Parathyroid adenoma (tissue), 2 donors: ENCODE measurements at regions not wholly inside any gene's neighbourhood (a gene's known extent, or its start where the extent isn't known, plus 50 kb on each side); places are given as distances from the start of the nearest gene placed in this dataset.

Experiments used
- H2AFZ ChIP-seq: fragments of 300-600 bp; sonication (generic); one replicate; pipeline ENCODE4 v1.7.0; 2017; ENCODE audit warnings: antibody characterized with exemption, mild to moderate bottlenecking
- H3K27ac ChIP-seq: fragments of 300-600 bp; sonication (generic); one replicate; pipeline ENCODE4 v1.7.0; 2017
- H3K27me3 ChIP-seq: fragments of 300-600 bp; sonication (generic); one replicate; pipeline ENCODE4 v1.7.0; 2017; ENCODE audit warnings: low read length; ENCODE audit not compliant: control insufficient read depth, insufficient read depth
- H3K36me3 ChIP-seq: fragments of 300-600 bp; sonication (generic); one replicate; pipeline ENCODE4 v1.7.0; 2017; ENCODE audit warnings: low read length; ENCODE audit not compliant: control insufficient read depth, insufficient read depth
- H3K4me1 ChIP-seq: fragments of 300-600 bp; sonication (generic); one replicate; pipeline ENCODE4 v1.7.0; 2017; ENCODE audit warnings: control low read depth
- H3K4me2 ChIP-seq: fragments of 300-600 bp; sonication (generic); one replicate; pipeline ENCODE4 v1.7.0; 2017; ENCODE audit warnings: low read length
- H3K4me3 ChIP-seq: fragments of 300-600 bp; sonication (generic); one replicate; pipeline ENCODE4 v1.7.0; 2017; ENCODE audit warnings: low read depth, low read length
- H3K79me2 ChIP-seq: fragments of 300-600 bp; sonication (generic); one replicate; pipeline ENCODE4 v1.7.0; 2017; ENCODE audit warnings: control low read depth
- H3K9ac ChIP-seq: fragments of 300-600 bp; sonication (generic); one replicate; pipeline ENCODE4 v1.7.0; 2017; ENCODE audit warnings: mild to moderate bottlenecking
- H3K9me3 ChIP-seq: fragments of 300-600 bp; sonication (generic); one replicate; pipeline ENCODE4 v1.7.0; 2017; ENCODE audit warnings: low read length; ENCODE audit not compliant: control insufficient read depth
- TF ChIP-seq, protein P1 (sequence below): fragments of 300-600 bp; sonication (generic); IDR thresholded peaks from one replicate; pipeline ENCODE4 v1.7.0; 2017; ENCODE audit warnings: antibody characterized with exemption, mild to moderate bottlenecking
- donor health status: primary hyperparathyroidism.

DNA sequence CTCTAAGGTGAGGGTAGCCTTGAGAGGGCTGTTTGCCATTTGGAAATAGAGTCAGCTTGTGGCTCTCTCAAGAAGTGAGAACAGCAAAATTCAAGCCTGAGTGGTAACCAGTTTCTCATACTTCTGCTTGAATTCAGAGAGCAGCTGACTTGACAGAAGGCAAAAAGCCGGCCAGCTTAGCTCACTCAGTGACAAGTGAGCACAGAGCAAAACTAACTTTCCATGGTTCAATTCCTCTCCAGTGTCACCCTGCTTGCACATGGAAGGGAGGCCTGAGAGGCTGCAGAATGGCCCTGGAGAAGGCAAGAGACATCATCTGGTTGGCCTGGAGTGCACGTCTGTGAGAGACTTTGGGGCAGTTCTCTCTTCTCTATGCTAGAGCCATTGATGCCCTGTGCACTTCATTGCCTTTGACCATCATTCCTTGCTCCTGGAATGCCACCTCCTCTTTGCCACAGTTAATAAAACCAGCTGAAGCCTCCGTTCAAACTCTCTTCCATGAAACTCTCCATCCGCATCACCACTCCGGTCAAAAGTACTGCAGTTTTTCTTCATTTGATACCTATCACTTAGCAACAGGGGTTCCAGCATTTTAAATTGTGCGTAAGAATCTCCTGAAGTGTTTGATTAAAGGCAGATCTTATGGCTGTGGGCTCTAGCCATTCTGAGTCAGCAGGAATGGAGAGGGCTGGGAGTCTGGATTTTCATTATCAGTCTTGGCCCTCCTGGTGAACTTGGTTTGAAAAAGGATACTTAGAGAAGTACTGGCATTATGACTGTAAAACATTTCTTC is 69.8 kb upstream of the PIK3CG start:
- H3K9ac ChIP-seq = no peak overlapping the region
- peak overlapping the region; percentile 34 for H2AFZ ChIP-seq
- H3K4me2 ChIP-seq = no peak overlapping the region
- H3K27ac ChIP-seq = no peak overlapping the region
- H3K27me3 ChIP-seq = no peaks in the 10 kb centered on the region
- TF ChIP-seq, protein P1, sequence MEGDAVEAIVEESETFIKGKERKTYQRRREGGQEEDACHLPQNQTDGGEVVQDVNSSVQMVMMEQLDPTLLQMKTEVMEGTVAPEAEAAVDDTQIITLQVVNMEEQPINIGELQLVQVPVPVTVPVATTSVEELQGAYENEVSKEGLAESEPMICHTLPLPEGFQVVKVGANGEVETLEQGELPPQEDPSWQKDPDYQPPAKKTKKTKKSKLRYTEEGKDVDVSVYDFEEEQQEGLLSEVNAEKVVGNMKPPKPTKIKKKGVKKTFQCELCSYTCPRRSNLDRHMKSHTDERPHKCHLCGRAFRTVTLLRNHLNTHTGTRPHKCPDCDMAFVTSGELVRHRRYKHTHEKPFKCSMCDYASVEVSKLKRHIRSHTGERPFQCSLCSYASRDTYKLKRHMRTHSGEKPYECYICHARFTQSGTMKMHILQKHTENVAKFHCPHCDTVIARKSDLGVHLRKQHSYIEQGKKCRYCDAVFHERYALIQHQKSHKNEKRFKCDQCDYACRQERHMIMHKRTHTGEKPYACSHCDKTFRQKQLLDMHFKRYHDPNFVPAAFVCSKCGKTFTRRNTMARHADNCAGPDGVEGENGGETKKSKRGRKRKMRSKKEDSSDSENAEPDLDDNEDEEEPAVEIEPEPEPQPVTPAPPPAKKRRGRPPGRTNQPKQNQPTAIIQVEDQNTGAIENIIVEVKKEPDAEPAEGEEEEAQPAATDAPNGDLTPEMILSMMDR = no peak
- H3K36me3 ChIP-seq = no peaks in the 10 kb centered on the region
- H3K4me3 ChIP-seq = no peak overlapping the region
- H3K79me2 ChIP-seq = no peaks in the 10 kb centered on the region
- H3K4me1 ChIP-seq = no peaks in the 10 kb centered on the region
- H3K9me3 ChIP-seq = no peaks in the 10 kb centered on the region

DNA sequence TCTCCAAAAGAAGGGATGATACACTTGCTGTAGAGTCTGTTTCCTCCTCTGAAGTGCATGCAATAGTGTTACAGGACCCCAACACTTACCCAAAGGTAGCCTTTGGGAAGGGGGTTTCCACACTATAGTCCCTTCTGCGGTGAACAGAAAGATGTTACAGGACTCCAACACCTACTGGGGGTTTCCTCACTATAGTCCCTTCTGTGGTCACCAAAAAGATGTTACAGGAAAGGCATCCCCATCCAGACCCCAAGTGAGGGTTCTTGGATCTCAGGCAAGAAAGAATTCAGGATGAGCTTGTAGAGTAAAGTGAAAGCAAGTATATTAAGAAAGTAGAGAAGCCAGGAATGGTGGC is 69.2 kb upstream of the PIK3CG start:
- Histone ChIP-seq H3K27ac (no peak overlapping the region), H3K36me3 (no peaks in the 10 kb centered on the region), H3K4me3 (no peak overlapping the region), H3K27me3 (no peaks in the 10 kb centered on the region), H3K9me3 (no peaks in the 10 kb centered on the region), H3K4me2 (no peak overlapping the region), H3K9ac (no peak overlapping the region), H3K79me2 (no peaks in the 10 kb centered on the region), H2AFZ (no peak overlapping the region), H3K4me1 (no peaks in the 10 kb centered on the region)
- TF ChIP-seq, protein P1 = no peak

DNA sequence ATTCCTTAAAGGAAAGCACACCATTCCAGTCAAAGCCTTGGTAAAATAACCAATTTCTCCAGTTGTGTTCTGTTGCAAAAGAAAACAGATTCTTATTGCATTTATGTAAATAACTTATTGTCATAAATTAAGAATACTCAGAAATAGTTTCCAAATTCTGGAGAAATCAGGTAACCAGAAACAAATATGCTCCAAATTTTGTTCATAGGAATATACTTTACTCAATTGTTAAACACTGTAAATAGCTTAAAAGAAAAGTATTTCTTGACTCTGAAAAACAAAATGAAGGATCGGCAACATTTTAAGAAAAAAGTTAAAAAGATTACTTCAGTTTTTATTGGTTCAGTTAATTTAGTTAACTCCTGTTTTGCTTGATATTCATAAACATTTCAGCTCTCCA is 67.1 kb upstream of the PIK3CG start:
- Histone ChIP-seq H3K4me2 (no peak overlapping the region), H3K27me3 (no peaks in the 10 kb centered on the region), H3K27ac (no peak overlapping the region), H3K36me3 (no peaks in the 10 kb centered on the region), H3K79me2 (no peaks in the 10 kb centered on the region), H3K4me3 (no peak overlapping the region), H3K9me3 (no peaks in the 10 kb centered on the region), H3K9ac (no peak overlapping the region), H3K4me1 (no peaks in the 10 kb centered on the region), H2AFZ (no peak overlapping the region)
- TF ChIP-seq, protein P1 = no peak

DNA sequence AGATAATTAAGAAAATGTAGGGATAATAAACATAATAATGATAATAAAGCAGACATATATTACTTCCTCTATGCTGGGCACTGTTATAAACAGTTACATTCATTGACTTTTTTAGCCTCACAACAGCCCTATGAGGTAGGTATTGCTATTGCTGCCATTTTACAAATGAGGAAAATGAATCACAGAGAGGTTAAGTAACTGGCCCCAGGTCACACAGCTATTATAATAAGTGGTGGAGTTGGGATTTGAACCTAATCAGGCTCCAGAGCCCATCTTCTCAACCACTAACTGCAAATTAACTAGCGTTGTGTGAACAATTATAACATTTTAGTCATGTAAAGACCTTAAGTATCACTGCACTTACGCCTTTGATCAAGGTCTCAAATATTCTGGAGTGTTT is 62.5 kb upstream of the PIK3CG start:
- no peak overlapping the region for H3K4me2 ChIP-seq
- no peak overlapping the region for H3K27ac ChIP-seq
- no peak overlapping the region for H3K4me3 ChIP-seq
- H3K36me3 ChIP-seq = no peaks in the 10 kb centered on the region
- H2AFZ ChIP-seq = no peak overlapping the region
- H3K4me1 ChIP-seq = no peaks in the 10 kb centered on the region
- no peaks in the 10 kb centered on the region for H3K27me3 ChIP-seq
- H3K9me3 ChIP-seq = no peaks in the 10 kb centered on the region
- TF ChIP-seq, protein P1 = no peak
- no peak overlapping the region for H3K9ac ChIP-seq
- no peaks in the 10 kb centered on the region for H3K79me2 ChIP-seq

DNA sequence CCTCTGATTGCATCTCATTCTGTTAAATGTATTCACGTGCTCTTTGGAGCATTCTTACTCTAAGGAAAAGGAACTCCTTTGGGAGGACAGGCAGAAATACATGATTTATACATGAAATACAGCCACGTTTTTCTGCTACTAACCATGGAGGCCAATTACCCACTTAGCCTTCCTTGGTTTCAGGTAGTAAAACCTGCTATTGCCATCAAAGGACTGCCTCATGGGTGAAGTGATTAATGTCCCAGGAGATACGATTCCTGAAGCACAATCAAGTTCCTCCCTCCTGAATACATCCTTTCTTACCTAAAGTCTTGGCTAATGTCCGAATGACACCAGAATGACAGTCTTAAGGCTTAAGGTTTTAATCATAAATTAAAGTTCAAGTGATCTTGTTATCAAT is 58.5 kb upstream of the PIK3CG start:
- H3K79me2 ChIP-seq = no peaks in the 10 kb centered on the region
- no peaks in the 10 kb centered on the region for H3K9me3 ChIP-seq
- H3K9ac ChIP-seq = no peak overlapping the region
- no peaks in the 10 kb centered on the region for H3K27me3 ChIP-seq
- no peak overlapping the region for H3K27ac ChIP-seq
- no peaks in the 10 kb centered on the region for H3K36me3 ChIP-seq
- no peak overlapping the region for H3K4me3 ChIP-seq
- H2AFZ ChIP-seq = no peak overlapping the region
- TF ChIP-seq, protein P1 = no peak
- no peaks in the 10 kb centered on the region for H3K4me1 ChIP-seq
- H3K4me2 ChIP-seq = no peak overlapping the region
